MCF 10A (cell line): ENCODE measurements at regions not wholly inside any gene's neighbourhood (a gene's known extent, or its start where the extent isn't known, plus 50 kb on each side); places are given as distances from the start of the nearest gene placed in this dataset.
"Not testable (repeated sequence)": the region's sequence is repeated elsewhere in the genome, so short reads cannot be mapped to it uniquely, and the experiment has no call there.

ENCODE experiments used
- BruUV-seq: library from RNA; stranded (reverse); fragments of 400-500 nt; replicated peaks from 2 replicates; lab custom pipeline; 2021; lab: Mats Ljungman, UMichigan
- CTCF ChIA-PET: fragments of 300-600 bp; sonication (Branson Sonifier 250); formaldehyde crosslinking; extraction: SDS; loops from one replicate; lab custom pipeline; 2021; ENCODE audit warnings: antibody characterized with exemption, inconsistent platforms; lab: Yijun Ruan, JAX
- POLR2A ChIA-PET: fragments of 300-600, 350-650 bp; sonication (Branson Sonifier 250); formaldehyde crosslinking; extraction: SDS; loops from one replicate; lab custom pipeline; 2020; ENCODE audit warnings: antibody characterized with exemption, inconsistent platforms; lab: Yijun Ruan, JAX
- DNase-seq: peaks from one replicate; pipeline ENCODE4 v3.0.0-alpha.2; 2018; ENCODE audit not compliant: unreplicated experiment
- H3K27ac Mint-ChIP-seq: one replicate; pipeline ENCODE4 v1.8.0; 2022; ENCODE audit warnings: mild to moderate bottlenecking, low read depth, mixed read lengths; ENCODE audit not compliant: unreplicated experiment
- H3K27me3 Mint-ChIP-seq: one replicate; pipeline ENCODE4 v1.8.0; 2022; ENCODE audit warnings: mixed read lengths; ENCODE audit not compliant: insufficient read depth, unreplicated experiment
- H3K36me3 Mint-ChIP-seq: one replicate; pipeline ENCODE4 v1.8.0; 2022; ENCODE audit warnings: mild to moderate bottlenecking, moderate library complexity, mixed read lengths; ENCODE audit not compliant: insufficient read depth, unreplicated experiment
- H3K4me1 Mint-ChIP-seq: one replicate; pipeline ENCODE4 v1.8.0; 2022; ENCODE audit warnings: mixed read lengths; ENCODE audit not compliant: insufficient read depth, unreplicated experiment
- H3K4me3 Mint-ChIP-seq: one replicate; pipeline ENCODE4 v1.8.0; 2022; ENCODE audit warnings: mild to moderate bottlenecking, moderate library complexity, mixed read lengths; ENCODE audit not compliant: unreplicated experiment
- H3K9me3 Mint-ChIP-seq: one replicate; pipeline ENCODE4 v1.8.0; 2022; ENCODE audit warnings: mixed read lengths; ENCODE audit not compliant: unreplicated experiment
- intact Hi-C: fragments of 100-400 bp; cut with micrococcal nuclease; formaldehyde crosslinking; loops from 2 replicates; pipeline ENCODE4 v1.14.1; 2022
- TF ChIP-seq, protein P1 (sequence below): fragments of 200-600 bp; IDR thresholded peaks from one replicate; pipeline ENCODE4 v1.8.0; 2022; ENCODE audit warnings: antibody characterized with exemption, mild to moderate bottlenecking; ENCODE audit not compliant: unreplicated experiment

DNA sequence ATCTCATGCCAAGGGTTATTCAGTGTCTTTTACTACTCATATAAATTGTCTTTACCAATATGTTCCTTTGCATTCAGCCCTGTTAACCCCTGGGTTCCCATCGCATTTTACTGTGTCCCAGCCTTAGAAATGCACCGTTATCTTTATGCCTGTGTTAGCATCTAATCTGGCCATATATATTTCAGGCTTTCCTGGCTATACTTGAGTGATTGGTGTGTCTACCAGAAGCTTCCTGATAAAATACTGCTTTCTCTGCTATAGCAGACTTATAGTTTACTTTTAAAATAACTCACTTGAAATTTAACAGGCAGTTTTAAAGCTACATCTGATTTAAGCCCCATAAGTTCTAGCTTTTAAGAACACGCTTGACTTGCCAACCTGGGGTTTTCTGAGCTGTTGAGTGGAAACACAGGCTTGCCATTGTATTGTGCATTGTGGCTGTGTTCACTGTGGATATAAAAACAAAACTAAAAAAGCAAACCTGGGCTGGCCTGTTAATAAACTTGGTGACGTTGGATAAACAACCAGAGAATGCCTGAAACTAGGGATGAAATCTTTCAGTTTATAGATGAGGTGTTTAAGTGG, 185.3 kb upstream of the TAPT1 start:
- Mint-ChIP-seq H3K27me3 (peaks cover 54% of the 10 kb centered on the region), H3K9me3 (no peaks in the 10 kb centered on the region), H3K36me3 (no peaks in the 10 kb centered on the region), H3K4me3 (no peak overlapping the region), H3K4me1 (no peaks in the 10 kb centered on the region), H3K27ac (no peak overlapping the region)
- no peak for DNase-seq
- ChIA-PET POLR2A (interaction anchor here (0.7 kb wide), 1 partner anchor 1380 kb away, joined by 3 read pairs; no protein-coding TSS in a partner anchor), CTCF (no interaction called here)
- TF ChIP-seq, protein P1, sequence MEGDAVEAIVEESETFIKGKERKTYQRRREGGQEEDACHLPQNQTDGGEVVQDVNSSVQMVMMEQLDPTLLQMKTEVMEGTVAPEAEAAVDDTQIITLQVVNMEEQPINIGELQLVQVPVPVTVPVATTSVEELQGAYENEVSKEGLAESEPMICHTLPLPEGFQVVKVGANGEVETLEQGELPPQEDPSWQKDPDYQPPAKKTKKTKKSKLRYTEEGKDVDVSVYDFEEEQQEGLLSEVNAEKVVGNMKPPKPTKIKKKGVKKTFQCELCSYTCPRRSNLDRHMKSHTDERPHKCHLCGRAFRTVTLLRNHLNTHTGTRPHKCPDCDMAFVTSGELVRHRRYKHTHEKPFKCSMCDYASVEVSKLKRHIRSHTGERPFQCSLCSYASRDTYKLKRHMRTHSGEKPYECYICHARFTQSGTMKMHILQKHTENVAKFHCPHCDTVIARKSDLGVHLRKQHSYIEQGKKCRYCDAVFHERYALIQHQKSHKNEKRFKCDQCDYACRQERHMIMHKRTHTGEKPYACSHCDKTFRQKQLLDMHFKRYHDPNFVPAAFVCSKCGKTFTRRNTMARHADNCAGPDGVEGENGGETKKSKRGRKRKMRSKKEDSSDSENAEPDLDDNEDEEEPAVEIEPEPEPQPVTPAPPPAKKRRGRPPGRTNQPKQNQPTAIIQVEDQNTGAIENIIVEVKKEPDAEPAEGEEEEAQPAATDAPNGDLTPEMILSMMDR: no peak
- intact Hi-C loops: no loop called here
- no TSS peak for BruUV-seq

DNA sequence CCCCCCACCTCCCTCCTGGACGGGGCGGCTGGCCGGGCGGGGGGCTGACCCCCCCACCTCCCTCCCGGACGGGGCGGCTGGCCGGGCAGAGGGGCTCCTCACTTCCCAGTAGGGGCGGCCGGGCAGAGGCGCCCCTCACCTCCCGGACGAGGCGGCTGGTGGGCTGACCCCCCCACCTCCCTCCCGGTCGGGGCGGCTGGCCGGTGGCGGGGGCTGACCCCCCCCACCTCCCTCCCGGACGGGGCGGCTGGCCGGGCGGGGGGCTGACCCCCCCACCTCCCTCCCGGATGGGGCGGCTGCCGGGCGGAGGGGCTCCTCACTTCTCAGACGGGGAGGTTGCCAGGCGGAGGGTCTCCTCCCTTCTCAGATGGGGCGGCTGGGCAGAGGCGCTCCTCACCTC, 166.9 kb upstream of the TAPT1 start:
- DNase-seq, H3K4me1 Mint-ChIP-seq, H3K27ac Mint-ChIP-seq, POLR2A ChIA-PET, CTCF ChIA-PET, H3K9me3 Mint-ChIP-seq, H3K4me3 Mint-ChIP-seq, intact Hi-C loops, H3K36me3 Mint-ChIP-seq, BruUV-seq: not testable (repeated sequence)
- peaks cover 58% of the 10 kb centered on the region for H3K27me3 Mint-ChIP-seq

DNA sequence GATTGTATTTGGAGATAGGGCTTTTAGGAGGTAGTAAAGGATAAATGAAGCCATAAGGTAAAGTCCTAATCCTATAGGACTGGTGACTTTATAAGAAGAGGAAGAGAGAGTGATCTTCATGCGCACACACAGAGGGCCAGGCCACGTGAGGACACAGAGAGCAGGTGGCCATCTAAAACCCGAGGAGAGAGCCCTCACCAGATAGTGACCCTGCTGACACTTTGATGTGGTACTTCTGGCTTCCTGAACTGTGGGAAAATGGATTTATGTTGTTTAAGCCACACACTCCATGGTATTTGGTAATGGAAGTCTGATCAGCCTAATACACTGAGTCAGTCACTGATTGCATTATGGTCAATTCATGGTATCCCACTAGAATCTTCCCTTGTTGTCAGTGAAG, 164.9 kb upstream of the TAPT1 start:
- no peaks in the 10 kb centered on the region for H3K9me3 Mint-ChIP-seq
- ChIA-PET POLR2A (no interaction called here), CTCF (no interaction called here)
- H3K4me3 Mint-ChIP-seq: no peak overlapping the region
- peaks cover 78% of the 10 kb centered on the region for H3K27me3 Mint-ChIP-seq
- no peaks in the 10 kb centered on the region for H3K4me1 Mint-ChIP-seq
- TF ChIP-seq, protein P1: no peak
- H3K36me3 Mint-ChIP-seq: no peaks in the 10 kb centered on the region
- no TSS peak for BruUV-seq
- no peak overlapping the region for H3K27ac Mint-ChIP-seq
- intact Hi-C loops: no loop called here
- DNase-seq: no peak

DNA sequence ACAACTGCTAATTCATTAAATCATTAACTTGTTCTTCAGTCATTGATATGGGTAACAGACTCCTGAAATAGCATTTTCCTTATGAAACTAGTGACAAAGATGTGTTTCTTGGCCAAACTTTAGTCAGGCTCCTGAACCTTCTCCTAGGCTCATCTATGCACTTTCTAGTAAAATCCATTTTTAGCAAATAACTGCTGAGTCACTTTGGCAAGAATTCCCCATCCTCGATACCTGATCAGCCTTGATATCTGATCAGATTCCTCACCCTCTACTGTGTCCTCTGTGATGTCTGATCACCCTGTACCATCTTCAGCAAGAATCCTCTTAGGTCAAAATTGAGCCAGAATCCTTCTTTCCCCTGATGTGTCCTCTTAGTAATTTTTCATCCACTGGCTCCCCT, 161.2 kb upstream of the TAPT1 start:
- H3K4me3 Mint-ChIP-seq: no peak overlapping the region
- H3K27me3 Mint-ChIP-seq: peaks cover 74% of the 10 kb centered on the region
- H3K27ac Mint-ChIP-seq: no peak overlapping the region
- ChIA-PET POLR2A (no interaction called here), CTCF (no interaction called here)
- intact Hi-C loops: no loop called here
- no peaks in the 10 kb centered on the region for H3K9me3 Mint-ChIP-seq
- TF ChIP-seq, protein P1: no peak
- BruUV-seq: no TSS peak
- no peaks in the 10 kb centered on the region for H3K36me3 Mint-ChIP-seq
- H3K4me1 Mint-ChIP-seq: no peaks in the 10 kb centered on the region
- no peak for DNase-seq
